ENCODE measurements at regions not wholly inside any gene's neighbourhood (a gene's known extent, or its start where the extent isn't known, plus 50 kb on each side); places are given as distances from the start of the nearest gene placed in this dataset.
"Not testable (repeated sequence)": the region's sequence is repeated elsewhere in the genome, so short reads cannot be mapped to it uniquely, and the experiment has no call there.

DNA sequence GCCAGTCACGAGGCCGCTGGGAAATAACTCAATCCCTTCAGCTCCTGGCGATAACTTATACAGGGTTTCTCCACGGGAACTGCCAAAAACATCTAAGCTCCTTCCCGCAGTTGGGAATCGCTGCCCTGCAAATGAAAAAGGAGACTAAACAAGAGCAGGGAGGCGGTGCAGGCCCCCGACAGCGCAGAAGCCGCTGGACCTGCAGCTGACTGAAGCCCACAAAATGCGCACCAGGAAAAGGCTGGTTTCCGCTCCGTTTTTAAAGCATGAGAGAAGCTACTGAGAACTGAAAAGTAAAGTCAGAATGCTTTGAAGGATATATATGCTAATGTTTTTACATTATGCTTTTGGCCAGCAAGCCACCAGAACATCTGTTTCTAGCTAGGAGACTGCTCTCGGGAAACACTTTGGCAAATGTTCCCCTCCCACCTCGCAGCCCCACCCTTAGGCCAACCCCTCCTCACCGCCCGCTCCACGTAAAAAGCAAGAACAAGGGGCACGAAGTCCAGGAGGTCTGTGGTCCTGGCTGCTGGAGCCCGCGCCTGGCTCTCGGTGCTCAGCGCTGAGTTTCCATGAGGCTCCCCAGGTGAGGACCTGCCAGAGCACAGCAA is 90.5 kb downstream of the SOD2 start:
- in situ Hi-C loops (cut with HindIII; ENCODE audit: low pct_unique_long_range_greater_than_20kb, low sequenced_read_pairs), result no loop called here
- DNase-seq (ENCODE audit: low read depth), result no peak

GRCh38 chr6:159601211-159601610 is 91.8 kb downstream of the SOD2 start:
- in situ Hi-C loops (cut with HindIII; ENCODE audit: low pct_unique_long_range_greater_than_20kb, low sequenced_read_pairs), result no loop called here

DNA sequence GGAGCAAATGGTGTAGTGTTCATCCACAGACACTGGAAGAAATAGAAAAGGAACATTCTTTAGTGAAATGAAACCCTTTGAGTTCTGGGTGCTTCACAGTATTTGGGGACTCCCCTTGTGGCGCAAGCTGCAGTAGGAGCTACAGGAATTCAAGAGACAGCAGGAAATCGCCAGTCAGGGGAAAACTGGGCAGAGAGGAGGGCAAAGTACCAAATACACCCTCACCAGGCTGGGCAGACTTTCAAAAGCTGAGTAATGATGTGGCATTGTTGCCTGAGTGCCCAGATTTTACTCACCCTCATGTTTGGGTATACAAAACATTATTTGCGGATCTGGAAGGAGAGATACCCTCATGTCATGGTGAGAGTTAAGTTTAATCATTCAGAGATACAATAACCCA is 97.9 kb downstream of the SOD2 start:
- peak; percentile 74 for DNase-seq (ENCODE audit: low read depth)
- in situ Hi-C loops (cut with HindIII; ENCODE audit: low pct_unique_long_range_greater_than_20kb, low sequenced_read_pairs), result no loop called here

More at GRCh38 chr6:159601211-159601610, 91.8 kb downstream of the SOD2 start:
- no peak for DNase-seq (ENCODE audit: low read depth)

GRCh38 chr6:159594750-159595117 is 98.3 kb downstream of the SOD2 start:
- in situ Hi-C loops (cut with HindIII; ENCODE audit: low pct_unique_long_range_greater_than_20kb, low sequenced_read_pairs), result no loop called here
- DNase-seq (ENCODE audit: low read depth), result peak; percentile 70

DNA sequence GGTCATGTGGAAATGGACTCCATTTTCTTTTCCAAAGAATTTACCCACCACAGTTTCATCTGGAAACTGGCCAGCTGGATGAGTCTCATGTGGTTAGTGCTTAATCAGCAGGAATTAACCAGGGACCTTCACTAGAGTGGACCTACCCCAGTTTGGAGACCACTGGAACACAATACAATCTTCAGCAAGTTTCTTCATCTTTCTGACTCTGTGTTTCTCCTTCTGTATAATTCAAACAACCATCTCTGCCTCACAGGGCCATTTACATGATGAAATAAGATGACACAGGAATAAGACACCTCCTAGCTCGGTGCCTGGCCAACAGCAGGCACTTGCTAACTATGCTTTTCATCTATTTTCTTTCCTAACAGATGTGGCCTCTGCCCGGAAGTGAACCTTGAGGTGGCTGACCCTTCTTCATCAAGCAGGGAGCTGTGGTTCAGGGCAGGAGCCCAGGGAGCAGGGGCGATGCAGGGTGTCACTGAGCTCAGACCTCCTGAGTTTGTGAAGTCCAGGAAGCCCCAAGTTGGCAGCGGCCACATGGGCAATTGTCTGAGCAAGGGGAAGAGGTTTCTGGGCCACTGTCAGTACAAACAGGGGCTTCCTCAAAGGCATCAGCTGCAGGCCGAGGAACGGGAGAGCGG is 98.8 kb downstream of the SOD2 start:
- no peak for DNase-seq (ENCODE audit: low read depth)

GRCh38 chr6:159590835-159591234 is 102.2 kb downstream of the SOD2 start:
- in situ Hi-C loops (cut with HindIII; ENCODE audit: low pct_unique_long_range_greater_than_20kb, low sequenced_read_pairs), result no loop called here
- DNase-seq (ENCODE audit: low read depth), result no peak

More for the DNA sequence above, 98.8 kb downstream of the SOD2 start:
- in situ Hi-C loops (cut with HindIII; ENCODE audit: low pct_unique_long_range_greater_than_20kb, low sequenced_read_pairs), result no loop called here

DNA sequence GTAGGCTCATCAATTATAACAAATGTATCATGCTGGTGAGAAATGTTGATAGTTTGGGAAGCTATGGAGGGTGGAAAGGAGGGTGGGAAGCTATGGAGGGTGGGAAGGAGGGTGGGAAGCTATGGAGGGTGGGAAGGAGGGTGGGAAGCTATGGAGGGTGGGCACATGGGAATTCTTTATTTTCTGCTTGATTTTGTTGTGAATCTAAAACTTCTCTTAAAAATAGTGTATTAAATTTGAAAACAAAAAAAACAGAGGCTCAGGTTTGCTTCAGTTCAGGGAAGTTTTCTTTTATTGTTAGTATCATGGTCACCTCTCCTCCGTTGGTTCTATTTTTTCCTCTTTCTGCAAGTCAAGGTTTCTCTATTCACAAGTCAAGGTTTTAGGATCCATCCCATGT is 106.4 kb downstream of the SOD2 start:
- no peak for DNase-seq (ENCODE audit: low read depth)
- in situ Hi-C loops (cut with HindIII; ENCODE audit: low pct_unique_long_range_greater_than_20kb, low sequenced_read_pairs), result no loop called here

DNA sequence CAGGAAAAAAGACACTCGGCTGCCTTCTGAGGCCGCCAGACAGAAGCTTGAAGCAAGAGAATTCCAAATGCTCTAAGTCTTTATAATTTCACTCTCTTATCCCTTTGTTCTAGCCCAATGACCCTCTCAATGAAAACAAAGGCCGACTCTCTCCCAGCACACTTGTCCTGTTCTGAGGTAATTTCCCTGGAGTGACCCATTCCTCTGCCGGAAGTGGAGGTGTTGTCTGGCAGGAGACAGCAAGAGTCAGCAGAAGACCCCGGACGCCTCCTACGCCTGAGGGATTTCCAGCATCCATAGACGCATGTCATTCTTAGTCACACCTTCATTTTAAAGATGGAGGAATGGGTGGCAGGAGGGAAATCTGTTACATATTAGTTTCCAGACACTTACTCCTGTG is 110.3 kb downstream of the SOD2 start:
- in situ Hi-C loops (cut with HindIII; ENCODE audit: low pct_unique_long_range_greater_than_20kb, low sequenced_read_pairs), result no loop called here
- peak; percentile 57 for DNase-seq (ENCODE audit: low read depth)

- in situ Hi-C loops (cut with HindIII; ENCODE audit: low pct_unique_long_range_greater_than_20kb, low sequenced_read_pairs), result no loop called here
- DNase-seq (ENCODE audit: low read depth), result peak; percentile 71
Observed at GRCh38 chr6:159578629-159579028, 114.4 kb downstream of the SOD2 start.

DNA sequence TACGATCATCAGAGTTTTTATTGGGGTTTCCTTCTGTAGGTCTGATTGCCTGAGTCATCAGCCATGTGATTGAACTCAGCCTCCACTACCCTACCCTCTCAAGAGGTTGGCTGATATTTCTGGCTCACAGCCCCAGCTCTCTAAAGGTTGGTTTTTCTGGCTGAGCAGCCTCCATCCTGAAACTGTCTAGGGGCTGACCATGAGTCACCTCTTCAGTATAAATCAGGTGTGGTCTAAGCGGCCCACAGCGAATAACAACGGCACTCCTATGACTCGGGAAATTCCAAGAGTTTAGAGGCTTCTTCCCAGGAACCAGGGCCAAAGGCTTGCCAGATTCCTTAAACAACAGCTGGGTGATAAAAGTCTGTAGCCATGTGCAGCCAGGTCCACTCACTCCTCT is 115.5 kb downstream of the SOD2 start:
- peak; percentile 97 for DNase-seq (ENCODE audit: low read depth)
- in situ Hi-C loops (cut with HindIII; ENCODE audit: low pct_unique_long_range_greater_than_20kb, low sequenced_read_pairs), result no loop called here

- no peak for DNase-seq (ENCODE audit: low read depth)
- in situ Hi-C loops (cut with HindIII; ENCODE audit: low pct_unique_long_range_greater_than_20kb, low sequenced_read_pairs), result no loop called here
Observed at GRCh38 chr6:159572439-159573110, 120.5 kb downstream of the SOD2 start.

GRCh38 chr6:159565181-159565710 is 127.8 kb downstream of the SOD2 start:
- in situ Hi-C loops (cut with HindIII; ENCODE audit: low pct_unique_long_range_greater_than_20kb, low sequenced_read_pairs), result no loop called here
- DNase-seq (ENCODE audit: low read depth), result no peak

DNA sequence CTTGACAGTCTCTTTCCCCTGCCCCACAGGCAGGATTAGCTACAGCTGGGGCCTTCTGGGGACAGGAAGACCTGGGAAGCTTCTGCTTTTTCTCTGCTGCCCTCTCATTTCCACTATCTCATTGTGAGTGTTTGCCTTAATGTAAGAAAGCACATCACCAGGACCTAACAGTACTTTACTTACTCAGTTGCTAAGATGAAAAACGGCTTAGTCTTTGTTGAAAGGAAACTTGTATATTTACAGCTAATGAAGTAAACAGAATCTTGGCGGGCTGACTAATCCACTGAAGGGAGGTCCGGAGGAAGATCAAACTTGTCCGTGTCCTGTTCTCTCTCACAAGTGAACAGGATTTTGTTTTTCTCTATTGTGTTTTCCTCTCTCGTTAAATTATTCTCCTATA is 128.6 kb downstream of the SOD2 start:
- in situ Hi-C loops (cut with HindIII; ENCODE audit: low pct_unique_long_range_greater_than_20kb, low sequenced_read_pairs), result no loop called here
- no peak for DNase-seq (ENCODE audit: low read depth)

DNA sequence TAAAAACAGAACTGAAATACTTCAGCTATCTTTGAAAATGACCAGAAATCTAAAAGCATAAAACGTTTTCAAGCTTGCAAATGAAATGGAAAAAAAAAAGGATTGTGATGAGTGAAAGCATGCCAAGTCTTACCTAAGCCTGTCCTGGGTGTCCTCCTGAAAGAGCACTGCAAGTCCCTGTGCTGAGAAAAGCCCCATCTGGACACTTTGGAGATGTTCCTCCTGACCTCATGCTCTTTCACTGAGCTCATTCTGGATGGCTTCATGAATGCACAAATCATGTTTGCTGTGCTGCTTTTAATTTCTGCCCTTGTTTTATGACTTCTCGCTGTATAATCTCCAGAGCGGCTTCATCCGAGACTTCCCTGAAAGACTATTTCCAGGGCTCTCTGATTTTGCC is 136.0 kb downstream of the SOD2 start:
- in situ Hi-C loops (cut with HindIII; ENCODE audit: low pct_unique_long_range_greater_than_20kb, low sequenced_read_pairs), result no loop called here
- no peak for DNase-seq (ENCODE audit: low read depth)

- DNase-seq (ENCODE audit: low read depth), result no peak
- in situ Hi-C loops (cut with HindIII; ENCODE audit: low pct_unique_long_range_greater_than_20kb, low sequenced_read_pairs), result no loop called here
Observed at GRCh38 chr6:159555082-159555875, 137.8 kb downstream of the SOD2 start.

- DNase-seq (ENCODE audit: low read depth), result no peak
- in situ Hi-C loops (cut with HindIII; ENCODE audit: low pct_unique_long_range_greater_than_20kb, low sequenced_read_pairs), result no loop called here
Observed at GRCh38 chr6:159541296-159541695, 151.7 kb downstream of the SOD2 start.

DNA sequence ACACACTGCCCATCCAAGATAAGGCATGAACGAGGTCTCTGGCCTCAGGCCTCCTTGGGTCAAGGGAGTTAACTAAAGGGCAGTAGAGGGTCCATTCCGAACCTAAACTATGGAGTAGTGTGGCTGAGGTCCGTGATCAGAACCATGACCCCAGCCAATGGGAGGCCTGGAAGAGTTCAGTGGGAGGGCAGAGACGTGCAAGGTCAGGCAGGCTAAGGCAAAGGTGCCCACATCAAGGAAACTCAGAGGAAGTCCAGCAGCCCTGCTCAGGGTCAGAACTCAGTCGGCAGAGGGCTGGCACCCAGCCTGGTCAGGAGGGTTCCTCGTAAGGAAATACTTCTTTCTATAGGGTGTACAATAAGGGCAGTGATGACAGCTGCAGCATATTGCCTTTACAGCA is 152.2 kb downstream of the SOD2 start:
- in situ Hi-C loops (cut with HindIII; ENCODE audit: low pct_unique_long_range_greater_than_20kb, low sequenced_read_pairs), result no loop called here
- no peak for DNase-seq (ENCODE audit: low read depth)

DNA sequence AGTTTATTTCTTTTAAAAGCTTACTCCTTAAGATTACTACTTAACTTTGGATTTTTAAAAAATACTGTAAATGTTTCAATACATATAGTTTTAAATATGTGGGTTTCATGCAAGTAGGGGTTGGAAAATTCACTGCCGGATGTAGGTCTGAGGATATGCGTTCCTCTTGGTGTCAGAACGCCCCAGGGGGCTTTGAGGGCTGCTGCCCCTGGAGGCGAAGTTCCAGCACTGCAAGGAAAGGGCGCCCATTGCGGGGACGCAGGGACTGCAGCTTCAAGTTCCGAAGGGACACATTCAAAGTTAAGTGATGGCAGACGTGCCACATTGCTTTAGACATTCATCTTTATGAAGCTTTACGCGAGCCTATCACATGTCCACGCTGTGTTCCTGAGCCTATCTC is 152.9 kb downstream of the SOD2 start:
- no peak for DNase-seq (ENCODE audit: low read depth)
- in situ Hi-C loops (cut with HindIII; ENCODE audit: low pct_unique_long_range_greater_than_20kb, low sequenced_read_pairs), result no loop called here

DNA sequence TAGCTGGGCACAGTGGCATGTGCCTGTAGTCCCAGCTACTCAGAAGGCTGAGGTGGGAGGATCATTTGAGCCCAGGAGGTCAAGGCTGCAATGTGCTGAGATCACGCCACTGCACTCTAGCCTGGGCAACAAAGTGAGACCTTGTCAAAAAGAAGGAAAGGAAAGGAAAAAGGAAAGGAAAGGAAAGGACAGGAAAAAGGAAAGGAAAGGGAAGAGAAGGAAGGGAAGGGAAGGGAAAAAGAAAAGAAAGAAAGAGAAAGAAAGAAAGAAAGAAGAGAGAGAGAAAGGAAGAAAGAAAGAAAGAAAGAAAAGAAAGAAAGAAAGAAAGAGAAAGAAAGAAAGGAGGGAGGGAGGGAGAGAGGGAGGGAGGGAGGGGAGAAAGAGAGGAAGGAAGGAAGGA is 155.0 kb downstream of the SOD2 start:
- DNase-seq (ENCODE audit: low read depth); in situ Hi-C loops (cut with HindIII; ENCODE audit: low pct_unique_long_range_greater_than_20kb, low sequenced_read_pairs): not testable (repeated sequence)
